ENCODE measurements at regions not wholly inside any gene's neighbourhood (a gene's known extent, or its start where the extent isn't known, plus 50 kb on each side); places are given as distances from the start of the nearest gene placed in this dataset.

DNA sequence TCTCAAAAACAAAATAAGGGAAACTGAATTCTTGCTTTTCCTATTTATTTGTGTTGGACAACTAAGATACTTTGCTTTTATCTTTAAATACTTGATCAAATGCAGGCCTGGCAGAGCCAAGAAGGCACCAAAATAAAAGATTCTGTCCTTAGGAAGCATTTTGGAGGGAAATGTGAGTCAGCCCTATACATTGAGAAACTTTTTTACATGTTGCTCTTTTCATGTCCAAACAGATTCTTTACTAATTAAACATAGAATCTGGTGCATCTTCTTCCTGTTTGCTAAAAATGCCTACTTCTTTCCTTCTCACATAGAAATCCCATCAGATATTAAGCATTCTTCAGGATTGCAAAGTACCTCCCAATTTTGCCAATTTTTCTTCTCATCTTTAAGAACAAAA lies 1160.4 kb downstream of the EFNA5 start:
- no peak for DNase-seq

DNA sequence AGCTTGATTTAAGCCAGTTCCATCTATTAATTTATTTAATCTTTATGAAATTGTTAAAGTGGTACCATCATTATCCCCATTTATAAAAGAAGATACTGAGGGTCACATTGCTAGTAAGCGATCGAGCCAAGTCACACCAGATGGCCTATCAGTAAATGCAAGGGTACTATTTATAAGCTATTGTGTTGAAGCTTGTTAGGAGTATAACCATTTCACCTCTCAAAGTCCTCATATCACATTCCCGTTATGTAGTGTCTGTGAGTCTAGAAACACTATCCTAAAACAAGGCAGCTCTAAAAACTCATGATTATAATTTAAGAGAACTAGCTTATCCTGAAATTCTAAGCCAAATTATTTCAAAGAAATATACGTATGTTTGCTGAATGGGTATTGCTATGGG lies 1161.8 kb downstream of the EFNA5 start:
- DNase-seq, result no peak

DNA sequence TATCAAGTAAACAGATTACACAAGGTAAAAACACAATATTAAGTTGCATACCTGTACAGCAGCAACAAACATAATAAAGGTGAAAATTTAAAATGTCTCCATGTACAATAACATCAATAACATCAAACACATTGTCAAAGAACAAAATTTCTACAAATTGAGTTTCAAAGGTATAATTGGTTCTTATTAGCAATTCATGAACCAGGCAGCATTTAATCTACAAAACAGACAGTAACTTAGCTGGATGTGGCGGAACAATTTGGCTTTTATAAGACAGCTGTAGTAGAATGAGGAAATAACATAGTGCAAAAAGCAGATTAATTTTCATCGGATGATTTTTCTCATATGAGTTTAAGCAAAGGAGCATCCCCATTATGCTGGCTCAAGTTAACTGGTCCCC lies 1176.8 kb downstream of the EFNA5 start:
- no peak for DNase-seq

DNA sequence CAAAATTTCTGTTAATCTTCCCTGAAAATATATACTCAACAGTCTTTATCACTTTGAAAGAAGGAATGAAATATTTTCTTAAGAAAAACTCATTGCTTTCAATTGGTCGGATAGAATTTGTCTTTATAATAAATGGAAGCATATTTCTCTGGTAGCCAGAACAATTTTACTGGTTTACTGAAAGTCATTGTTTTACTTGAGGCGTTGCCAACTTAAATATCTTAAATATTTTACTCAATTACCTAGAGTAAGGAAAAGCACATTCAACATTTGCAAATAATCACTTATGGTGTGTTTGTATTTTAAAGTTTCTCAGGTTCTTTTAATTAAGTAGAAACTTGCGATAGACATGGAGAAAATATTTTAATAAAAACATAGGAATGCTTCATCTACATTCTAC lies 1181.7 kb downstream of the EFNA5 start:
- no peak for DNase-seq

DNA sequence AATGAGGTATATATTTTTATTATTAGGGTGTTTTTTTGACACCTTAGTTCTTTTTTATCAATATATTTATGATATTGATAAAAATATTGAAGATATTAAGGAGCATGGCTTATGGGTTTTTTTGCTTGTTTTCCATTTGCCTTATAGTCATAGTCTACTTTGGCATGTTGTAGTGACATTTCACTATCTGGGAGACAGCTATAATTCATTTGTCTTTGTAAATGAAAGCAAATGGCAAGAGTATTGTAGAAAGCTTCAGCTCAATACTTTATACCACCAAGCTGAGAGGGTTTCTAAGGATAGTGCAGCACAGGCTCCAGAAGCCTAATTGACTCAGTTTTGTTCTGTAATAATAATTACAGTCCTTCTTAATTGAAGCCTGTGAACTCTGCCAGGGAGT lies 1182.3 kb downstream of the EFNA5 start:
- no peak for DNase-seq

DNA sequence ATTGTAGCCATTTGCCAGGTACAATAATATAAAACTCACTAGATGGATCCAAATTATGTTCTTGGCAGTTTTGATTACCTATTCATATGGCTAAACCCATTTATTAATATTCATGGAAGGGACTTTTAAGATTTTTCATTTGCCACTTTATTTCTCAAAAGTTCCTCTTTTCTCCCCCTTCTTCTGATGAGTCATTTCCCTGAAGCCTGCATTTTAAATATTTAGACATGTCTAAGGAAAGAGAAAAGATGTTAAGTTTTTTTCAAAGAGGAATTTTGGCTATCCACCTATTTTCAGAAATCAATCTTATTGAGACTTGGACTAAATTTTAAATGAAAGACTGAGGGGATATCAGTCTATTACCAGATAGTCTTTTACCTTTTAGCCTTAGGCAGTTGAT lies 1189.4 kb downstream of the EFNA5 start:
- no peak for DNase-seq

DNA sequence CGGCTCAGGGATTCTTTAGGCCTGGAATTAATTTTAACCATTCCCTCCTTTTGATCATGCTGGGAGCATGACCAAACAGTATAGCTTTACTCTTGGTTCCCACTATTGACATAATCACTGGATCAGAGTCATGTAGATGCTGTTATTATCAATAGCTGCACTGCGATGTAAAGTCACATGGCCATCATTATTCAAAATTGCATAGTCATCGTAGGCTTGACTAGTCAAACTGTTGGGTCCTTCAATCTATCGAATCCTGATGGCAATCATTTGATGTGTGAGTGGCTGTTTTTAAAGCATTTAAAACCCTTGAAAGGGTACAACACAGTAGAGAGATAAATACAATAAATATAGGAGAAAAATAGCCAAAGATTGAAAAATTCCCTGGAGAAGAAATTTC lies 1194.1 kb downstream of the EFNA5 start:
- no peak for DNase-seq

DNA sequence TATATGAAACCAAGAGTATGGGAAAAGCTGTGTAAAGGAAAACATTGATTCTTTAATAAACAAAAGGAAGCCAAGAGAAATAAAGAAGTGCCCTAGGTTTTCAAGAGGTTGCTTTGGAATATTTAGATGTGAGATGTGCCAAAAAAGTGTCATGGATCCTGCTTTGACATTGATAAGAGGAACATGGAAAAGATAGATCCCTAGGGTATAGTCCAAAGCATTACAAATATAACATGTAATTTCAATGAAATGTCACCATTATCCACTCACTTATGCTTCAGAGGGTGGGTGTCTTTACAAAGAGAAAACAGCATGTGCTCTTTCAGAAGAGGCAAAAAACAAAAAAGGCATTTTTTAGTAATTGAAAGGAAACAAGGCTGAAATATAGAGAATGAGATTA lies 1196.7 kb downstream of the EFNA5 start:
- DNase-seq, result no peak

DNA sequence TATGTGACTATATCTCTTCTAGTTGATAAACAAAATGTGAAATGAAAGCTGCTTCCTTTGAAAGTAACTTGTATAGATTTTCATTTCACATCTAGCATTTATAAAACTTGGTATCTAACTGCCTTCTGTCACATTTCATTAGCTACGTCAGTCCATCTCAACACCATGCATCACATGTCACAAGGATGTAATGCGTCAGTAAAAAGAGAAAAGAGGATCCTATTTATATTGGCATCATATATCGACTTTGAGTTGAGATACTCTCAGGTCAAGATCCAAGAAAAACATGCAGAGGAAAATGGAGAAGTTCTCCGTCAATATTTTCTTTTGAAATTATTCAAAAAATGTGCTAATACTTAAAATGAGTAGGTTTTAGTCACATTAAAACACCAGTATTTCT lies 1211.2 kb downstream of the EFNA5 start:
- no peak for DNase-seq

DNA sequence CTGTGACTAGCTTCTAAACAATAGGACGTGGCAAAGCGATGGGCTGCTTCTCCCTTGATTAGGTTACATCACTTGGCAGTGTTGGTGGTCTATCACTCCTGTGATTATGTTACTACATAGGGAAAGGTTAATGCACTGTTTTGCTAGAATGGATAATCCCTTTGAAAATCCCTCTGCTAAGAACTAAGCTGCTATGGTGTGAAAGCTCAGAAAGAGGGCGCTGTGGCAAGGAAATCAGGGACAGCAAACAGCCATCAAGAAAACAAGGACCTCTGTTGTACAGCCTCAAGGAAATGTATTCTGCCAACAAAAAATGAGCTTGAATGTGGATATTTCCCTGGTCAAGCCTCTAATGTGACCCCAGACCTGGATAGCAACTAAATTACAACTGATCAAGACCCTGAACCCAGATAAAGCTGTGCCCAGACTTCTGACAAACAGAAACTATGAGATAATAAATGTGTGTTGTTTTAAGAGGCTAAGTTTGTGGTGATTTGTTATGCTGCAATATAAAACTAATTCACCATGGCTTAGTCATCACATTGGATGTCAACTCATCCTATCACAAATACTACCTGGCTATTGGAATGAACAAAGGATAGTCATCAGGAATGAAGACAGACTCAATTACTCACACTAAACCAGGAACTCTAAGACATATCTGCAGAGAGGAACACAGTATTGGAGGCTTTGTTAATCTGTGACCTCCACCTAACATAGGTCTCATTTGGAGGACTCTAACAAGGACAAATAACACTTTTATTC lies 1215.9 kb downstream of the EFNA5 start:
- DNase-seq, result peak; percentile 83

DNA sequence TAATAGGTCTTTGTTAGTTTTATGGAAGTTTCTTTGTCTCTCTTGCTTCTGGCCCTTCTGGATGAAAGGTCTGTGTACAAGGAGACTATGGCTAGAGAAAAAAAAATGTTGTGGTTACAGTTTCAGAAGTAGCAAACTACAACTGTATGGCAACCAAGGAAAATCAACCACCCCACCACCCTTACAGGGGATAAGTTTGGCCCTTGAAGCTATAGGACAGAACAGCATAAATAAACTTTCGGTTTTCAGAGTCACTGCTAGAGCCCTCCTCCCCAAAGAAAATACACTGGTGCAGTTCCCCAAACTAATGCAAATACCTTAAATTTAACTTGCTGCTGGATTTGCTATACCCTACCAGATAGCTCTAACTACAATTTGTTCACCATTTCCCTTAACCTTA lies 1216.7 kb downstream of the EFNA5 start:
- no peak for DNase-seq

DNA sequence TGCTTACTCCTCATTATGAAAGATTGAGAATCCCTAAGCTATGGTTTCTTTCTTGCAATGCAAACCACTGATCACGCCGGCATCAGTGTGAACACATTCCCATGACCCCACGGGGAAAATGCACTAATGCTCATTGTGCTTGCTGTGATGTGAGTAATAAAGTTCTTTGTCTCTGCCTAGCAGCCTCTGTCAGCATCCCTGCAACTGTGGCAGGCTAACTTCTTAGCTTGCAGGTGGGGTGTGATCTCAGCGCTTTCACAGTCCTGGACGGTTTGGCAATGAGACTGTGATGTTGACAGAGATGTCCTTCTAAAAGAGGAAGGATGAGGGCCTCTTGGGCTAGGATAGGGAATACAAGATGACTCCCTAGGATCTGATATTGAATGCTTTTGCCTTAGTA lies 1218.7 kb downstream of the EFNA5 start:
- DNase-seq, result no peak

DNA sequence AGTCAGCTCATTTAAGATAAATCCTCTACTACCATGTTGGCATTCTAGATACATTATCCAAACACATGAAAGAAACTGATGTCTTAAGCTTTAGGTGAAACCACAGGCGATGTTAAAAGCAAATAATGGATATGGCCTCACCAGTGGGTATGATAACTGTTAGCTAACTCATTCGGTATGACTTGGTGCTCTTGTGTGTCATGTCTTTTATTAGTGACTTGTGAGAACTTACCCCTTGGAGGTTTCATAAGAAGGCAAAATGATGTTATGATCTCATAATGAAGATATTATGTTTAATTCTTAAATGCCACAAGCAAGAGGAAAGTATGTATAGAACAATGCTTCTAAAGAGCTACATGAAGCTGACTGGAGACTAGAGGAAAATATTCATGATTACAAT lies 1227.0 kb downstream of the EFNA5 start:
- DNase-seq, result no peak

DNA sequence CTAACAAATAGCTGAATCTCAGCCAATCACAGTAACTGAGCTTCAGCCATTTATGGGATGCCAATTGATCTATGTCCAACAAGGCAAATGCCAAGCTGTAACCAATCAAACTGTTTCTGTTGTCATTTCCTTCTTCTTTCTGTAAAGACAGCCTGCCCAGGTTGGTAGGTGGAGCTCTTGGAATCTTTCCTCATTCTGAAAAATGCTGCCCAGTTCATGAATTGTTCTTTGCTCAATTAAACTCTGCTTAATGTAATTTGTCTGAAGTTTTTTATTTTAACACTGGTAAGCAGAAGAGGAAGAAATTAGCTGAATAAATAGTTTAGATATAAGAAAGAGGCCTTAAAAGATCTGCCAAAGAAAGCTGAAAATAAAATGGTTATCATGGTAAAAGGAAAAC lies 1235.6 kb downstream of the EFNA5 start:
- peak; percentile 5 for DNase-seq

DNA sequence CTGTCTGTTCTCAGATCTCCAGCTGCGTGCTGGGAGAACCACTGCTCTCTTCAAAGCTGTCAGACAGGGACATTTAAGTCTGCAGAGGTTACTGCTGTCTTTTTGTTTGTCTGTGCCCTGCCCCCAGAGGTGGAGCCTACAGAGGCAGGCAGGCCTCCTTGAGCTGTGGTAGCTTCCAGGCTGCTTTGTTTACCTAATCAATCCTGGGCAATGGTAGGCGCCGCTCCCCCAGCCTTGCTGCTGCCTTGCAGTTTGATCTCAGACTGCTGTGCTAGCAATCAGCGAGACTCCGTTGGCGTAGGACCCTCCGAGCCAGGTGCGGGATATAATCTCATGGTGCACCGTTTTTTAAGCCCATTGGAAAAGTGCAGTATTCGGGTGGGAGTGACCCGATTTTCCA lies 1240.0 kb downstream of the EFNA5 start:
- DNase-seq, result peak; percentile 67

DNA sequence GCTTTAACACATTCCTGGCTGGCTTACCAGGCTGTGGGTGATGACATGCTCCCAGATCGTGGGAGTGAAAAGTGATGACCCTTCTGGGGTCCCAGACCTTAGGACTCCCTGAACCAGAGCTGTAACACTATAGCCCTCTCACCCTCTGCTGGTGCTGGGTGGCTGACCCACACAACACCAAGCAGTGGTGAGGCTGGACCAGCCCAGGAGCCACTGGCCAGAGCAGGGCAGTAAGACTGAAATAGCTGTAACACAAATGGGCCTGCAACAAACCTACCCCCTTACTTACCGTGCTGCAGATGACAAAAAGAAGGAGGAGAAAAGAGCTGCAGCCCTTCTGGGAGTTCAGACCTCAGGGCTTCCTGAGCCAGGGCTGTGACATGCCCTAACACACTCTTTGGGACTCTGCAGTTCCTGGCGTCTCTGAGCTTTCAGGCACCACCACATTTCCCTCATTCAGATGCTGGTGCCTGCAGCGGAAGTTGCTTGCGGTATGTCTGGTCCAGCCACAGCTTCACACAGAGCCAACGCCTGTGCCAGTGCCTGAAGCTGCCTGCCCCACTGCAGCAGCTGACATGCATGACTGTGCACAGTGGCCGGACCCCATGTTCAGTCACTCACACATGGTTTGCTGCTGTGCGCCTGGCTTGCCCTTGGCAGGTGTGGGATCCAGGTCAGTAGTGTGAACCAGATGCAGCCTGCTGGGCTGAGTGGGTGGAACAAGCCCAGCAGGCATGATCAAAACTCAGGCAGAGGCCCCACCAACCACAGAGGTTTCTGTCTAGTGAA lies 1247.4 kb downstream of the EFNA5 start:
- DNase-seq, result no peak

DNA sequence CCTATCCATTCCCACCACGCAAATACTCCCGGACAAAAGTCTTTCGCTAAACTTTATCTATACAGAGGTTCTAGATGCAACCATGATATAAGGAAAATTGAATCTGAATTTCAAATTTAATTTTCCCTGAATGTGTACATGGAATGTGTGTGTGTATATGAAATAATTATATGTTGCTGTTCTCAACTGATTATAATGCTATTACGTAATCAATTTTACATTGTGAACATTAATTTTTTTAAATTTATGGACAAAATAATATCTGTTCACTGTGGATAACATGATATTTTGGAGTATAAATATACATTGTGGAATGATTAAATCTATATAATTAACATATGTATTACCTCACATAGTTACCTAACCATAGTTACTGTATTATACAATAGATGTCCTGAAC lies 1250.6 kb downstream of the EFNA5 start:
- no peak for DNase-seq

DNA sequence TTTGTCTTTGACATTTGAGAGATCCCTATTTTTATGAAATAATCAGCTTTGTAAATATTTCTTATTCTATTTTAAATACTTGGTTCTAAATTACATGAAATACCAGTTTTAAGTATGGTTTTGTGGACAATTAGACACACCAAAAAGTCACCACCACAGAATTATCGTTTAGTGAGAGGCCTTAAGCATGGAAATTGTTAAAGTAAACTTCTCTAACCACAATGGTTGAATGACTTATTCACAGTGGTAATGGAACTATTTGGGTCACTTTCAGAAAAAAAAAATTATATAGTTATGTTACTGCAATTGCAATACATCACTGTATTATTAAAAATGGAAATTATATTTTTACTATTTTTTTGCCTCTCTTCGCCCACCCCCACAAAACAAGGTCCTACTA lies 1252.5 kb downstream of the EFNA5 start:
- no peak for DNase-seq

DNA sequence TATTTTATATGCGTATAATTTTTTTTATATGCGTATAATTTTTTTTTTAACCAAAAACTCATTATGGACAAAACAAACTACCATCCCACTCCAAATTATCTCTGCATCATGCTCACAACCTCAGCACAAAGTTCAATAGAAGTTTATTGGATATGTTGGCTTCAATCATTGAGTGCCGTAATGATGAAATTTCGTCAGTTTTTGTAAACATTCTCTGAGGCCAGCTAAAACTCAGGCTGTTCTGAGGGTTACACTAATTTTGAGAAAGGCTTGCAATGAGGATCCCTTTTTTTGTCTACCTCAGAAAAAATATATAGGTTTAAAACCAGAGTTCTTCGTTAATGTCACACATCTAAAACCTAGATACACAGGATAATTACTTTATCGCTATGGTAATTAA lies 1253.2 kb downstream of the EFNA5 start:
- no peak for DNase-seq

DNA sequence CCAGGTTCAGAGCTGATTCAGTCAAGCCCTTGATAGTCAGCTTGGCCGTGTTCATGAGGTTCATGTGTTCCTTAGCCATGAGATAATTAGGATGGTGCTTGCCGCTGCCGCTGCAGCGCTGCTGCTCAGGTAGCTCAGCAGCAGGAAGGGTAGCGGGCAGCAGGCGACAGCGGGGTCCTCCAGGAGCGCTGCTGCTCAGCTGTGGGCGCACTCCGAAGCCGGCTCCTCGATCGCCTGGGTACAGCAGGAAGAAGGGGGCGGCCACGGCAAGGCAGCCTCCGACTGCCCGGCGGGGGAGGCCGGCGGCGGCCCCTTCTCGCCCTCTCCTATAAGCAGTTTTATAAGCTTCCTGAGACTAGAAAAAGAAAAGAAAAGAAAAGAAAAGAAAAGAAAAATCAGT lies 1253.6 kb downstream of the EFNA5 start:
- no peak for DNase-seq

DNA sequence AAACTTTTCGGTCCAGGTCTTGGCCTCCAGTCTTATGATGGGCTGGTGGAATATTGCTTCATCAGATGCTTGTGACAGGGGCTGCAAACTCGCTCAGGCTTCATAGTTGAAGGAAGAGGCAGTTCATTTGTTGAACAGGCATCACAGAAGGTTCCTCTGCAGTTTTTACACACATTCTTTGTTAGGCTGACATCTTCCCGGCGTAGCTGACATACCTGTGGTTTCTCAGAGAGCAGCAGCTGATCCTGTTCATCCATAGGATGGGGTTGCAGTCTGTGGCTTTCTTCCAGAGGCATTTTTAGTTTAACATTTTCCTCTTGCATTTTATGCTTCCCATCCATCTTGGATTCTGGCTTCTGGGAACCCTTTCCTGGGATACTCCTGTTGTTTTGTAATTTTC lies 1255.2 kb downstream of the EFNA5 start:
- DNase-seq, result no peak

DNA sequence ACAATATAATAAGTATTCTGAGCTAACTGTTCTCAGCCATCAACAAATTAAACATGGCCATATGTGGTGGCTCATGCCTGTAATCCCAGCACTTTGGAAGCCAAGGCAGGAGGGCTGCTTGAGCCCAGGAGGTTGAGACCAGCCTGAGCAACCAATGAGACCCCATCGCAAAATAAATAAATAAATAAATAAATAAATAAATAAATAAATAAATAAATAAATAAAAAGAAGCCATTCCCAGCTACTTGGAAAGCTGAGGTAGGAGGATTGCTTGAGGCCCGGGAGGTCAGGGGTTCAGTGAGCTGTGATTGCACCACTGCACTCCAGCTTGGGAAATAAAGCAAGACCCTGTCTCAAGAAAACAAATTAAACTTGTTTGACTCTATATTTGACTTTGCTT lies 1256.4 kb downstream of the EFNA5 start:
- no peak for DNase-seq

DNA sequence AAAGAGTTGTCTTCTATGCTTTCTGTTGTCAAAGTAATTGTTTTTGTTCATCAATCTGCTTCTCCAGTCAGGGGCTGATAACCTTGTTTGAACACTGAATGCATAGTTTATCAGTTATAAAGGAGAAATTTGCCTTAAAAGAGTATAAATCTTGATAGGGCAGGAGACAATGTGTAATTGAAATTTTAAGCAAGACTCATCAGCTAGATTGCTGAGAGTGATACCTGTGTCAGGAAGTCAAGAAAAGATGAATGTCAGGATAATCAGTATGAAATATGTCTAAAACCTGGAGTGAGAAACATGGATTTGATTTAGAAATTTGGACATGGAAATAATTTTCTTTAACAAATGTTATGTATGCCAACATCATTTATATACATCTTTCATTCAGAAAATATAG lies 1258.1 kb downstream of the EFNA5 start:
- no peak for DNase-seq

DNA sequence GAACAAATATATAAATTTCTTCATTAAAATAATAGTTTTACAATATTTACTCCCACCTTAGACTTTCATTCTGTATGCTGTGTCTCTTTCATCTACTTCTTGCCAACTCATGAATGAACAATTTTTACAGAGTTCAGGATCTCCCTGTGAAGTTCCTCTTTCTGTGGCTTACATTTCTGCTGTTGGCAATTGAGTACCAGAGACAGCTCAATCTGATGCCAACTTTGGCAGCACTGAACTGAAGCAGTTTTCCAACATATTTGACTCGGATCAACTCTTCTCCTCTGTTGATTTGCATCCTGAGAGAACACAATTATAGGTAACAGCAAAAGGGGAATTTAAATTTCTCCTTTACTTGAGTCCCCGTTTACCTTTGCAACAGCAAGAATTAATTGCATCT lies 1262.2 kb downstream of the EFNA5 start:
- no peak for DNase-seq

DNA sequence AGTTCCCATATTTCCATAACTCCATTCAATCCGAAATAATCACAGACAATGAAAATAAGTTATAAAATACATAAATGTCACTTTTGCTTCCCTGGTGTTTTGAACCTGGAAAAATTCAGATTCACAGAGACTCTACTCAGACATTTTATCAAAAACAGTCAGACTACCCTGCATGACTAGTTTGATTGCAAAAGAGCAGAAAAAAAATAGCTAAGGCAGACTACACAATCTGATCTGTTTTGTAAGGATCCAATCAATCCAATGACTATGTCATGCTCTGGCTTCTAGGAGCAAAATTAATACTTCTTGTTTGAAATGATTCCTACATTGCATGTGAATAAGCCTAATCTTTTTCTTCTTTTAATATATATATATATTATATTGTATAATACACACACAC lies 1262.6 kb downstream of the EFNA5 start:
- DNase-seq, result no peak

All from DMS53 (cell line).